ENCODE measurements at regions not wholly inside any gene's neighbourhood (a gene's known extent, or its start where the extent isn't known, plus 50 kb on each side); places are given as distances from the start of the nearest gene placed in this dataset.

DNA sequence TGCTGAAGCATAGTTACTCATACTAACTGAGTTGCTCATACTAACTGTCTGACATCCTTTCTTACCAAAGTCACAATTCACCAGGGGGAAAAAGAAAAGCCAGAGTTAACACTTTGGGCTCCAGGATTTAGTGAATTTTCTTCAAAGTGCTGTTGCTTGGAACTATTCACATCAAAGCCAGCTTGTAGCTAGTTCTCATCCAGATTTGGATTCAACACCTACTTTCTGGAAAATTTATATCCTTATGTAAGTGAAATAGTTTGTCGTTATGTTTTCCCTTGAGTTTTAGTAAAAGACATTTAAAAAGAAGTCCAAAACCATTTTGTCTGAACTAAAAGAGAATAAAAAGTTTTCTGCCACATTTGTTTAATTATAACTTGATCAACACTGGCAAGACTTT, 264.6 kb downstream of the BRINP2 start:
- Histone ChIP-seq H3K27me3 (ENCODE audit: low read length) (no peaks in the 10 kb centered on the region), H3K4me3 (ENCODE audit: insufficient read depth, low read length, poor library complexity, severe bottlenecking) (no peak overlapping the region), H3K9me3 (ENCODE audit: insufficient read depth, low read length) (no peaks in the 10 kb centered on the region), H3K9me2 (replicated peaks; ENCODE audit: insufficient read depth, low read length) (no peaks in the 10 kb centered on the region), H3F3A (ENCODE audit: insufficient read depth) (no peaks in the 10 kb centered on the region), H3K27ac (ENCODE audit: low read depth, low read length) (no peak overlapping the region), H3K4me2 (ENCODE audit: low read depth, low read length, poor library complexity, severe bottlenecking) (no peak overlapping the region), H2AFZ (ENCODE audit: low read depth, low read length, severe bottlenecking) (no peak overlapping the region), H4K20me1 (ENCODE audit: low read depth, low read length) (no peaks in the 10 kb centered on the region), H3K36me3 (ENCODE audit: low read length) (no peaks in the 10 kb centered on the region), H3K9ac (ENCODE audit: low read length) (no peak overlapping the region), H3K79me2 (ENCODE audit: insufficient read depth, low read length) (no peaks in the 10 kb centered on the region)
- TF ChIP-seq CTCF (IDR thresholded peaks at IDR 0.05; ENCODE audit: insufficient read depth, low read length, poor library complexity, severe bottlenecking) (no peak), EZH2phosphoT487 (conservative IDR thresholded peaks at IDR 0.05; ENCODE audit: low read length) (no peak)

GRCh38 chr1:177432897-177433296, 262.1 kb downstream of the BRINP2 start:
- Histone ChIP-seq H3K27ac (ENCODE audit: low read depth, low read length) (no peak overlapping the region), H3K9me3 (ENCODE audit: insufficient read depth, low read length) (no peaks in the 10 kb centered on the region), H3K79me2 (ENCODE audit: insufficient read depth, low read length) (no peaks in the 10 kb centered on the region), H3K9me2 (replicated peaks; ENCODE audit: insufficient read depth, low read length) (no peaks in the 10 kb centered on the region), H3F3A (ENCODE audit: insufficient read depth) (no peaks in the 10 kb centered on the region), H2AFZ (ENCODE audit: low read depth, low read length, severe bottlenecking) (no peak overlapping the region), H4K20me1 (ENCODE audit: low read depth, low read length) (no peaks in the 10 kb centered on the region), H3K36me3 (ENCODE audit: low read length) (no peaks in the 10 kb centered on the region), H3K4me2 (ENCODE audit: low read depth, low read length, poor library complexity, severe bottlenecking) (no peak overlapping the region), H3K9ac (ENCODE audit: low read length) (no peak overlapping the region), H3K27me3 (ENCODE audit: low read length) (no peaks in the 10 kb centered on the region), H3K4me3 (ENCODE audit: insufficient read depth, low read length, poor library complexity, severe bottlenecking) (no peak overlapping the region)
- TF ChIP-seq CTCF (IDR thresholded peaks at IDR 0.05; ENCODE audit: insufficient read depth, low read length, poor library complexity, severe bottlenecking) (no peak), EZH2phosphoT487 (conservative IDR thresholded peaks at IDR 0.05; ENCODE audit: low read length) (no peak)

GRCh38 chr1:177431123-177431522, 260.4 kb downstream of the BRINP2 start:
- H3K9ac ChIP-seq (ENCODE audit: low read length): no peak overlapping the region
- H3K27me3 ChIP-seq (ENCODE audit: low read length): no peaks in the 10 kb centered on the region
- H3K4me2 ChIP-seq (ENCODE audit: low read depth, low read length, poor library complexity, severe bottlenecking): no peak overlapping the region
- no peak overlapping the region for H2AFZ ChIP-seq (ENCODE audit: low read depth, low read length, severe bottlenecking)
- H3K4me3 ChIP-seq (ENCODE audit: insufficient read depth, low read length, poor library complexity, severe bottlenecking): no peak overlapping the region
- no peaks in the 10 kb centered on the region for H3F3A ChIP-seq (ENCODE audit: insufficient read depth)
- H3K27ac ChIP-seq (ENCODE audit: low read depth, low read length): no peak overlapping the region
- H3K36me3 ChIP-seq (ENCODE audit: low read length): no peaks in the 10 kb centered on the region
- no peak for TF ChIP-seq CTCF (IDR thresholded peaks at IDR 0.05; ENCODE audit: insufficient read depth, low read length, poor library complexity, severe bottlenecking)
- no peaks in the 10 kb centered on the region for H3K9me2 ChIP-seq (replicated peaks; ENCODE audit: insufficient read depth, low read length)
- H3K9me3 ChIP-seq (ENCODE audit: insufficient read depth, low read length): no peaks in the 10 kb centered on the region
- H4K20me1 ChIP-seq (ENCODE audit: low read depth, low read length): no peaks in the 10 kb centered on the region
- H3K79me2 ChIP-seq (ENCODE audit: insufficient read depth, low read length): no peaks in the 10 kb centered on the region

DNA sequence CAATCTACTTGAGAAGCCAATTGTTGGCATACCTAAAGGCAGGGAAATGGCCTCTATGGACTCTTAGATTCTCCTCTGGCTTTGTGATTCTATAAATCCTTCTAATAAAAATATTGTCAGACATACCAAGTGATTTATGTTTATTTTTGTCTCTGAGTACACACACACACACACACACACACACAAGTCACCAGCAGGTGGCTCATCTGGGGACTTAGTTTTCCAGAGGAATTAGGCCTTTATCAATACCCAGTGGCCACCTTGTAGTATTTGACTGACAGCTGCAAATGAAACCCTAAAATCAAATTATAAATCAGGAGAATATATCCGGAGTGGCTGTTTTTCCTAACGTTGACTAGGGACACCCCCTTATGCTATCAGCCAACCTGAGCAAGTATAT, 258.5 kb downstream of the BRINP2 start:
- no peak for TF ChIP-seq CTCF (IDR thresholded peaks at IDR 0.05; ENCODE audit: insufficient read depth, low read length, poor library complexity, severe bottlenecking)
- no peak for TF ChIP-seq EZH2phosphoT487 (conservative IDR thresholded peaks at IDR 0.05; ENCODE audit: low read length)
- H3K9me3 ChIP-seq (ENCODE audit: insufficient read depth, low read length): no peaks in the 10 kb centered on the region
- no peaks in the 10 kb centered on the region for H4K20me1 ChIP-seq (ENCODE audit: low read depth, low read length)
- H3K79me2 ChIP-seq (ENCODE audit: insufficient read depth, low read length): no peaks in the 10 kb centered on the region
- no peak overlapping the region for H3K9ac ChIP-seq (ENCODE audit: low read length)
- H3K4me2 ChIP-seq (ENCODE audit: low read depth, low read length, poor library complexity, severe bottlenecking): no peak overlapping the region
- H3K9me2 ChIP-seq (replicated peaks; ENCODE audit: insufficient read depth, low read length): no peaks in the 10 kb centered on the region
- no peak overlapping the region for H3K27ac ChIP-seq (ENCODE audit: low read depth, low read length)
- H3F3A ChIP-seq (ENCODE audit: insufficient read depth): no peaks in the 10 kb centered on the region
- H3K36me3 ChIP-seq (ENCODE audit: low read length): no peaks in the 10 kb centered on the region
- H3K27me3 ChIP-seq (ENCODE audit: low read length): no peaks in the 10 kb centered on the region
- no peak overlapping the region for H3K4me3 ChIP-seq (ENCODE audit: insufficient read depth, low read length, poor library complexity, severe bottlenecking)
- H2AFZ ChIP-seq (ENCODE audit: low read depth, low read length, severe bottlenecking): no peak overlapping the region

Data from SU-DHL-6 (cell line).